BLaER1 (cell line): ENCODE measurements at regions not wholly inside any gene's neighbourhood (a gene's known extent, or its start where the extent isn't known, plus 50 kb on each side); places are given as distances from the start of the nearest gene placed in this dataset.

Source experiments
- H3K27ac ChIP-seq: shearing (Covaris generic); formaldehyde crosslinking; 2 replicates; pipeline ENCODE4 v1.8.1; 2022
- H3K27me3 ChIP-seq: shearing (Covaris generic); formaldehyde crosslinking; 2 replicates; pipeline ENCODE4 v1.8.1; 2022
- H3K36me3 ChIP-seq: shearing (Covaris generic); formaldehyde crosslinking; 2 replicates; pipeline ENCODE4 v1.8.1; 2022
- H3K4me1 ChIP-seq: shearing (Covaris generic); formaldehyde crosslinking; 2 replicates; pipeline ENCODE4 v1.8.1; 2022
- H3K4me2 ChIP-seq: shearing (Covaris generic); formaldehyde crosslinking; 2 replicates; pipeline ENCODE4 v1.8.1; 2022
- H3K4me3 ChIP-seq: shearing (Covaris generic); formaldehyde crosslinking; 2 replicates; pipeline ENCODE4 v1.8.1; 2022
- H3K9ac ChIP-seq: shearing (Covaris generic); formaldehyde crosslinking; 2 replicates; pipeline ENCODE4 v1.8.1; 2022
- H3K9me3 ChIP-seq: shearing (Covaris generic); formaldehyde crosslinking; 2 replicates; pipeline ENCODE4 v1.8.1; 2022
- H4K20me1 ChIP-seq: shearing (Covaris generic); formaldehyde crosslinking; 2 replicates; pipeline ENCODE4 v1.8.1; 2022
- Cebpa-rat ChIP-seq: shearing (Covaris generic); IDR thresholded peaks from 2 replicates; pipeline ENCODE4 v1.8.1; 2022

- Histone ChIP-seq H4K20me1 (no peaks in the 10 kb centered on the region), H3K4me1 (peaks cover 62% of the 10 kb centered on the region), H3K4me2 (no peak overlapping the region), H3K9ac (no peak overlapping the region), H3K4me3 (no peak overlapping the region), H3K27ac (peak overlapping the region; percentile 28; the same call in 1 of the 2 replicates), H3K36me3 (no peaks in the 10 kb centered on the region), H3K9me3 (peaks cover 13% of the 10 kb centered on the region), H3K27me3 (no peaks in the 10 kb centered on the region)
- TF ChIP-seq Cebpa-rat: no peak
Measured at GRCh38 chr15:38646716-38647115, 82.1 kb upstream of the RASGRP1 start.

GRCh38 chr15:38647683-38648082 is 83.1 kb upstream of the RASGRP1 start:
- H3K4me1 ChIP-seq: peaks cover 62% of the 10 kb centered on the region
- H3K36me3 ChIP-seq: no peaks in the 10 kb centered on the region
- H3K27ac ChIP-seq: 0 out of 2 replicates have a peak overlapping the region, but pooled peaks have one; percentile 24
- H4K20me1 ChIP-seq: no peaks in the 10 kb centered on the region
- no peak overlapping the region for H3K4me3 ChIP-seq
- H3K4me2 ChIP-seq: no peak overlapping the region
- peaks cover 13% of the 10 kb centered on the region for H3K9me3 ChIP-seq
- no peak for TF ChIP-seq Cebpa-rat
- H3K27me3 ChIP-seq: no peaks in the 10 kb centered on the region
- H3K9ac ChIP-seq: no peak overlapping the region

GRCh38 chr15:38648121-38648843 is 83.7 kb upstream of the RASGRP1 start:
- Histone ChIP-seq H3K9me3 (peaks cover 13% of the 10 kb centered on the region), H3K4me3 (no peak overlapping the region), H3K4me2 (no peak overlapping the region), H3K9ac (no peak overlapping the region), H3K36me3 (no peaks in the 10 kb centered on the region), H3K27ac (peak overlapping the region; percentile 24; the same call in 1 of the 2 replicates), H3K4me1 (peaks cover 62% of the 10 kb centered on the region), H4K20me1 (no peaks in the 10 kb centered on the region), H3K27me3 (no peaks in the 10 kb centered on the region)
- no peak for TF ChIP-seq Cebpa-rat

GRCh38 chr15:38650384-38650783 is 85.8 kb upstream of the RASGRP1 start:
- Histone ChIP-seq H3K9me3 (peaks cover 8% of the 10 kb centered on the region), H3K4me3 (peak overlapping the region; percentile 63; the same call in 1 of the 2 replicates), H3K27ac (peak overlapping the region; percentile 91), H3K4me1 (peaks cover 65% of the 10 kb centered on the region), H3K4me2 (peak overlapping the region; percentile 91), H3K36me3 (no peaks in the 10 kb centered on the region), H4K20me1 (no peaks in the 10 kb centered on the region), H3K27me3 (no peaks in the 10 kb centered on the region), H3K9ac (peak overlapping the region; percentile 81)
- no peak for TF ChIP-seq Cebpa-rat

- Histone ChIP-seq H4K20me1 (no peaks in the 10 kb centered on the region), H3K9me3 (peaks cover 8% of the 10 kb centered on the region), H3K4me2 (peak overlapping the region; percentile 91), H3K9ac (peak overlapping the region; percentile 81), H3K27ac (peak overlapping the region; percentile 91), H3K4me3 (peak overlapping the region; percentile 63), H3K4me1 (peaks cover 65% of the 10 kb centered on the region), H3K27me3 (no peaks in the 10 kb centered on the region), H3K36me3 (no peaks in the 10 kb centered on the region)
- TF ChIP-seq Cebpa-rat: no peak; the same call in 1 of the 2 replicates
Measured at GRCh38 chr15:38650936-38651327, 86.3 kb upstream of the RASGRP1 start.

GRCh38 chr15:38651328-38652038 is 86.9 kb upstream of the RASGRP1 start:
- Histone ChIP-seq H3K9ac (peak overlapping the region; percentile 81), H3K9me3 (peaks cover 8% of the 10 kb centered on the region), H4K20me1 (no peaks in the 10 kb centered on the region), H3K36me3 (no peaks in the 10 kb centered on the region), H3K4me2 (peak overlapping the region; percentile 91), H3K4me3 (peak overlapping the region; percentile 63), H3K27ac (peak overlapping the region; percentile 91), H3K27me3 (no peaks in the 10 kb centered on the region), H3K4me1 (peaks cover 62% of the 10 kb centered on the region)
- no peak for TF ChIP-seq Cebpa-rat

GRCh38 chr15:38652183-38652794 is 87.7 kb upstream of the RASGRP1 start:
- Histone ChIP-seq H3K4me3 (peak overlapping the region; percentile 63), H3K27me3 (no peaks in the 10 kb centered on the region), H3K4me2 (peak overlapping the region; percentile 91), H3K27ac (peak overlapping the region; percentile 91), H3K4me1 (peaks cover 58% of the 10 kb centered on the region), H3K36me3 (no peaks in the 10 kb centered on the region), H3K9ac (peak overlapping the region; percentile 81), H4K20me1 (no peaks in the 10 kb centered on the region), H3K9me3 (peaks cover 8% of the 10 kb centered on the region)
- TF ChIP-seq Cebpa-rat: no peak

GRCh38 chr15:38652998-38653397 is 88.4 kb upstream of the RASGRP1 start:
- H3K27ac ChIP-seq: peak overlapping the region; percentile 91
- H3K9ac ChIP-seq: peak overlapping the region; percentile 81; the same call in 1 of the 2 replicates
- peak overlapping the region; percentile 91 for H3K4me2 ChIP-seq
- no peaks in the 10 kb centered on the region for H3K36me3 ChIP-seq
- H4K20me1 ChIP-seq: no peaks in the 10 kb centered on the region
- peaks cover 55% of the 10 kb centered on the region for H3K4me1 ChIP-seq
- H3K27me3 ChIP-seq: no peaks in the 10 kb centered on the region
- H3K4me3 ChIP-seq: peak overlapping the region; percentile 63
- H3K9me3 ChIP-seq: peaks cover 8% of the 10 kb centered on the region
- TF ChIP-seq Cebpa-rat: no peak

- Histone ChIP-seq H3K27me3 (no peaks in the 10 kb centered on the region), H3K36me3 (no peaks in the 10 kb centered on the region), H4K20me1 (no peaks in the 10 kb centered on the region), H3K4me2 (no peak overlapping the region), H3K4me3 (no peak overlapping the region), H3K9ac (no peak overlapping the region), H3K27ac (no peak overlapping the region), H3K9me3 (no peaks in the 10 kb centered on the region), H3K4me1 (peaks cover 15% of the 10 kb centered on the region)
- no peak for TF ChIP-seq Cebpa-rat
Measured at GRCh38 chr15:38658431-38658830, 93.8 kb upstream of the RASGRP1 start.

GRCh38 chr15:38660738-38661137 is 96.1 kb upstream of the RASGRP1 start:
- Histone ChIP-seq H3K9ac (no peak overlapping the region), H3K4me2 (peak overlapping the region; percentile 23), H3K27me3 (no peaks in the 10 kb centered on the region), H3K27ac (no peak overlapping the region), H4K20me1 (no peaks in the 10 kb centered on the region), H3K4me3 (no peak overlapping the region), H3K9me3 (no peaks in the 10 kb centered on the region), H3K36me3 (no peaks in the 10 kb centered on the region), H3K4me1 (peaks cover 16% of the 10 kb centered on the region)
- no peak for TF ChIP-seq Cebpa-rat
